Endodermal cell (in vitro differentiated cells): ENCODE measurements at regions not wholly inside any gene's neighbourhood (a gene's known extent, or its start where the extent isn't known, plus 50 kb on each side); places are given as distances from the start of the nearest gene placed in this dataset.

Experiments
- DNase-seq: peaks from one replicate; pipeline ENCODE4 v3.0.0-alpha.2; 2017
- H3K27ac ChIP-seq: 2 replicates; pipeline ENCODE4 v1.5.1; 2013; ENCODE audit warnings: mild to moderate bottlenecking, low read depth, low read length, moderate library complexity
- H3K27me3 ChIP-seq: 2 replicates; pipeline ENCODE4 v1.6.1; 2013; ENCODE audit warnings: mild to moderate bottlenecking, low read length, moderate library complexity; ENCODE audit not compliant: insufficient read depth, control insufficient read depth, poor library complexity, severe bottlenecking
- H3K36me3 ChIP-seq: 2 replicates; pipeline ENCODE4 v1.7.0; 2013; ENCODE audit warnings: mild to moderate bottlenecking, low read length, moderate library complexity; ENCODE audit not compliant: control insufficient read depth, insufficient read depth
- H3K4me1 ChIP-seq: one replicate; pipeline ENCODE4 v1.7.0; 2013; ENCODE audit warnings: low read length; ENCODE audit not compliant: control insufficient read depth, insufficient read depth
- H3K4me3 ChIP-seq: 2 replicates; pipeline ENCODE4 v1.5.1; 2013; ENCODE audit warnings: mild to moderate bottlenecking, low read length, moderate library complexity
- H3K9ac ChIP-seq: 2 replicates; pipeline ENCODE4 v1.6.1; 2013; ENCODE audit warnings: mild to moderate bottlenecking, low read length, moderate library complexity; ENCODE audit not compliant: poor library complexity, severe bottlenecking; ENCODE audit errors: extremely low read depth
- H3K9me3 ChIP-seq: 2 replicates; pipeline ENCODE4 v1.6.1; 2013; ENCODE audit warnings: mild to moderate bottlenecking, low read length, moderate library complexity; ENCODE audit not compliant: control insufficient read depth
- H3K27ac Mint-ChIP-seq: 2 replicates; pipeline ENCODE4 v1.8.0; 2020; ENCODE audit warnings: mixed read lengths
- H3K27me3 Mint-ChIP-seq: 2 replicates; pipeline ENCODE4 v1.8.0; 2021; ENCODE audit warnings: mild to moderate bottlenecking, mixed read lengths; ENCODE audit not compliant: insufficient read depth
- H3K36me3 Mint-ChIP-seq: 2 replicates; pipeline ENCODE4 v1.8.0; 2020; ENCODE audit warnings: low read depth, mixed read lengths
- H3K4me1 Mint-ChIP-seq: 2 replicates; pipeline ENCODE4 v1.8.0; 2020; ENCODE audit warnings: mixed read lengths
- H3K4me3 Mint-ChIP-seq: 2 replicates; pipeline ENCODE4 v1.8.0; 2020; ENCODE audit warnings: mild to moderate bottlenecking, moderate library complexity, mixed read lengths
- H3K9me3 Mint-ChIP-seq: 2 replicates; pipeline ENCODE4 v1.8.0; 2020; ENCODE audit warnings: mild to moderate bottlenecking, mixed read lengths
- CTCF ChIP-seq: fragments of 200-600 bp; sonication (generic); conservative IDR thresholded peaks from 2 replicates; pipeline ENCODE4 v1.5.0; 2021; ENCODE audit warnings: antibody characterized with exemption, mild to moderate bottlenecking
- WGBS, 2 experiments: methylation state at CpG; one replicate each; pipeline versions ENCODE4 v1.1.5 to v1.1.7; 2013; ENCODE audit warnings: missing lambda C conversion rate in 2 of 2, mixed read lengths in 1 of 2; ENCODE audit not compliant: insufficient coverage in 1 of 2, insufficient read length in 1 of 2; 5-methylcytosine and 5-hydroxymethylcytosine counted together

- H3K27me3 Mint-ChIP-seq, result no peaks in the 10 kb centered on the region
Observed at GRCh38 chr4:85250852-85251251, 224.1 kb upstream of the ARHGAP24 start.

GRCh38 chr4:85257817-85258370 lies 217.1 kb upstream of the ARHGAP24 start:
- Mint-ChIP-seq H3K9me3 (peaks cover 16% of the 10 kb centered on the region), H3K4me1 (peaks cover 42% of the 10 kb centered on the region), H3K4me3 (peak overlapping the region; percentile 29), H3K36me3 (peaks cover 6% of the 10 kb centered on the region), H3K27ac (peak overlapping the region; percentile 96), H3K27me3 (no peaks in the 10 kb centered on the region)
- H3K27me3 ChIP-seq, result no peaks in the 10 kb centered on the region
- DNase-seq, result no peak
- H3K27ac ChIP-seq, result peak overlapping the region; percentile 0
- peaks cover 27% of the 10 kb centered on the region for H3K9me3 ChIP-seq
- no peaks in the 10 kb centered on the region for H3K36me3 ChIP-seq
- no peak for TF ChIP-seq CTCF
- peak overlapping the region; percentile 37 for H3K9ac ChIP-seq
- H3K4me1 ChIP-seq, result peaks cover 7% of the 10 kb centered on the region
- WGBS, 2 experiments, result 65 to 83% methylated on average over 1 of the region's 1 CpG
- peak overlapping the region; percentile 4 for H3K4me3 ChIP-seq

More at GRCh38 chr4:85250852-85251251, 224.1 kb upstream of the ARHGAP24 start:
- Histone ChIP-seq H3K27me3 (no peaks in the 10 kb centered on the region), H3K9ac (no peak overlapping the region), H3K9me3 (peaks cover 19% of the 10 kb centered on the region), H3K4me1 (no peaks in the 10 kb centered on the region), H3K36me3 (no peaks in the 10 kb centered on the region), H3K27ac (no peak overlapping the region), H3K4me3 (no peak overlapping the region)
- Mint-ChIP-seq H3K4me1 (peaks cover 7% of the 10 kb centered on the region), H3K9me3 (peaks cover 16% of the 10 kb centered on the region), H3K4me3 (no peak overlapping the region), H3K36me3 (peaks cover 6% of the 10 kb centered on the region), H3K27ac (peak overlapping the region; percentile 8)
- no peak for DNase-seq
- 57 to 74% methylated on average over 1 to 2 of the region's 4 CpGs for WGBS, 2 experiments
- no peak for TF ChIP-seq CTCF

GRCh38 chr4:85260064-85260463 lies 214.9 kb upstream of the ARHGAP24 start:
- Histone ChIP-seq H3K4me3 (no peak overlapping the region), H3K36me3 (no peaks in the 10 kb centered on the region), H3K4me1 (peaks cover 7% of the 10 kb centered on the region), H3K9me3 (peaks cover 8% of the 10 kb centered on the region), H3K27me3 (no peaks in the 10 kb centered on the region), H3K27ac (no peak overlapping the region), H3K9ac (no peak overlapping the region)
- Mint-ChIP-seq H3K27me3 (no peaks in the 10 kb centered on the region), H3K36me3 (no peaks in the 10 kb centered on the region), H3K4me3 (no peak overlapping the region), H3K4me1 (peaks cover 42% of the 10 kb centered on the region), H3K27ac (no peak overlapping the region), H3K9me3 (peaks cover 3% of the 10 kb centered on the region)
- no peak for TF ChIP-seq CTCF
- no peak for DNase-seq
- WGBS, 2 experiments, result 96 to 100% methylated on average over 1 of the region's 1 CpG
